ENCODE measurements at regions not wholly inside any gene's neighbourhood (a gene's known extent, or its start where the extent isn't known, plus 50 kb on each side); places are given as distances from the start of the nearest gene placed in this dataset.

- TF ChIP-seq POLR2A (IDR thresholded peaks at IDR 0.05) (no peak), CTCF (IDR thresholded peaks at IDR 0.05 in 4 of 5, conservative IDR thresholded peaks at IDR 0.05 in 1 of 5) (no peak)
Measured at GRCh38 chr5:143898916-143899591, 87.1 kb downstream of the HMHB1 start.
